AG09309 (cell line): ENCODE measurements at regions not wholly inside any gene's neighbourhood (a gene's known extent, or its start where the extent isn't known, plus 50 kb on each side); places are given as distances from the start of the nearest gene placed in this dataset.

ENCODE experiments used
- DNase-seq: peaks from one replicate; pipeline ENCODE4 v3.0.0-alpha.2; 2010; ENCODE audit warnings: low read depth
- H3K4me3 ChIP-seq: 2 replicates; pipeline ENCODE4 v1.5.1; 2011; ENCODE audit warnings: mild to moderate bottlenecking, low read depth, low read length, moderate library complexity; ENCODE audit not compliant: control insufficient read depth
- TF ChIP-seq, protein P1 (sequence below): IDR thresholded peaks from 2 replicates; pipeline ENCODE4 v1.5.1; 2011; ENCODE audit warnings: mild to moderate bottlenecking, low read depth, low read length, inconsistent platforms; ENCODE audit not compliant: insufficient read depth, control insufficient read depth; ENCODE audit errors: missing control alignments

- TF ChIP-seq, protein P1, sequence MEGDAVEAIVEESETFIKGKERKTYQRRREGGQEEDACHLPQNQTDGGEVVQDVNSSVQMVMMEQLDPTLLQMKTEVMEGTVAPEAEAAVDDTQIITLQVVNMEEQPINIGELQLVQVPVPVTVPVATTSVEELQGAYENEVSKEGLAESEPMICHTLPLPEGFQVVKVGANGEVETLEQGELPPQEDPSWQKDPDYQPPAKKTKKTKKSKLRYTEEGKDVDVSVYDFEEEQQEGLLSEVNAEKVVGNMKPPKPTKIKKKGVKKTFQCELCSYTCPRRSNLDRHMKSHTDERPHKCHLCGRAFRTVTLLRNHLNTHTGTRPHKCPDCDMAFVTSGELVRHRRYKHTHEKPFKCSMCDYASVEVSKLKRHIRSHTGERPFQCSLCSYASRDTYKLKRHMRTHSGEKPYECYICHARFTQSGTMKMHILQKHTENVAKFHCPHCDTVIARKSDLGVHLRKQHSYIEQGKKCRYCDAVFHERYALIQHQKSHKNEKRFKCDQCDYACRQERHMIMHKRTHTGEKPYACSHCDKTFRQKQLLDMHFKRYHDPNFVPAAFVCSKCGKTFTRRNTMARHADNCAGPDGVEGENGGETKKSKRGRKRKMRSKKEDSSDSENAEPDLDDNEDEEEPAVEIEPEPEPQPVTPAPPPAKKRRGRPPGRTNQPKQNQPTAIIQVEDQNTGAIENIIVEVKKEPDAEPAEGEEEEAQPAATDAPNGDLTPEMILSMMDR, result no peak
Measured at GRCh38 chr5:54897001-54897400, 88.4 kb downstream of the ESM1 start.

DNA sequence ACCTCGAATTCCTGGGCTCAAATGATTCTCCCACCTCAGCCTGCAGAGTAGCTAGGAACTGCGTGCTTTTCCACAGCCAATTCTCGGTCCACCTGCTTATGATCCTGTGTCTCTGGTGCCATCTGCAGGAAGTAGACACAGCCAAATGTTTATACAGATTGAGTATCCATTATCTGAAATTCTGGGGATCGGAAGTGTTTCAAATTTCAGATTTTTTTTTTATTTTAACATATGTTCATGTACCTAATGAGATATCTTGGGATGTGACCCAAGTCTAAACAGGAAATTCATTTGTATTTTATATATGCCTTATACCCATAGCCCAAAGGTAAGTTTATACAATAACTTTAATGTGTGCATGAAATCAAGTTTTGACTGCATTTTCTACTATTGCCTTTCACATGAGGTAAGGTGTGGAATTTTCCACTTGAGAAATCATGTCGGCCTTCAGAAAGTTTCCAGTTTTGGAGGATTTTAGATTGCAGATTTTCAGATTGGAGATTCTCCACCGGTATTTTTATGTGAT, 89.5 kb downstream of the ESM1 start:
- H3K4me3 ChIP-seq, result no peak overlapping the region
- peak; percentile 25 for DNase-seq
- TF ChIP-seq, protein P1, result peak; percentile 76

More at GRCh38 chr5:54897001-54897400, 88.4 kb downstream of the ESM1 start:
- H3K4me3 ChIP-seq, result no peak overlapping the region
- DNase-seq, result no peak

DNA sequence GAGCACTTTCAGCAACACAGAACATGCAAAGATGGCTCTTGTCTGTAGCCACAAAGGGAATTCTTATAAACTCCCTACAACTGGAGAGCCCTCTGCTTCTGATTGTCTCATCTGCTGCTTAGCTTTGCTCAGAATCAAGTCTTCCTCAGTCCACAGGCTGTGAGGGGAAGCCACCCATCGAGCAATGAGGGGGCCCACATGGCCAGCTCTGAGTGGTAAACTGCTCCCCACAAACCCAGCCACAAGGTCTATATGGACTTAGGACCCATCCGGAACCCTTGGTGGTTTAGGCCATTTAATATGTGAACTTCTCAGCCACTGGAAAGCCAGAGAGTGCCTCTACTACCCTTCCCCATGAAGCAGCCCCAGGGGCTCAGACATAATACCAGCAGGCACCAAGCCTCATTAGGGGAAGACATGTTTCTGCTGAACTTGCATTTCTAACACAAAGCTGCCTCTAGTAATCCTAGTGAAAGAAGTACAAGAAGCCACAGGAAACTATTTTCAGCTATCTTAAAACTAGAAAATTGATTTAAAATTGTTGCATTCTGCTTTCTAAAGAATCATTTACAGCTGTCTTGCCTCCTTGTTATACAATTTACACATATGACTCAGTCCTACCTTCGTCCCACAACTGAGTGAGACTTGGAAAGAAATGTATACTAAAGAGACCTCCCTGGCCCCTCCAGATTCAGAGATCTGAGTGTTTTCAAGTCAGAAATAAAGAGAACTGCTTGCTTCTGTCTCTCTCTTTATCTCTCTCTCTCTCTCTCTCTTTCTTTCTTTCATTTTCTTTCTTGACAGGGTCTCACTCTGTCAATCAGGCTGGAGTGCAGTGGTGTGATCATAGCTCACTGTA, 90.2 kb downstream of the ESM1 start:
- DNase-seq, result no peak
- H3K4me3 ChIP-seq, result no peak overlapping the region
- TF ChIP-seq, protein P1, result no peak

DNA sequence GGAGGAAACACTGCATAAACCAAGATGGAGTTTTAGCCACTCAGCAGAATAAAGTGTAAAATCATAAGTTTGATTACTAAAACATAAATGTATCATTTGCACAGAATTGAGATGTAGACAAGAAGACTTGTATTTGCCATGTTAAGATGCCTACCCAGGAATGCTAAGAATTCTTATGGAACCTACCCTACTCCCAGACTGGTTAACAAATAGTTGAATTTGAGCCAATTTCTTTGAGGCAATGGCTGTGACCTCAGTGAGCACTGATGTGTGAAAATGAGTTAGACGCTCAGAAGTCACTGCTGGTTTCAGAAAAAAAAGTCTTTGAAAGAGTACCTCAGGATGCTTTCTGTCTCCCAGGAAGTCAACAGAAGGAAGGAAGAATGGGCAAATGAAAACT, 95.6 kb downstream of the ESM1 start:
- no peak overlapping the region for H3K4me3 ChIP-seq
- DNase-seq, result peak; percentile 76
- TF ChIP-seq, protein P1, result no peak

DNA sequence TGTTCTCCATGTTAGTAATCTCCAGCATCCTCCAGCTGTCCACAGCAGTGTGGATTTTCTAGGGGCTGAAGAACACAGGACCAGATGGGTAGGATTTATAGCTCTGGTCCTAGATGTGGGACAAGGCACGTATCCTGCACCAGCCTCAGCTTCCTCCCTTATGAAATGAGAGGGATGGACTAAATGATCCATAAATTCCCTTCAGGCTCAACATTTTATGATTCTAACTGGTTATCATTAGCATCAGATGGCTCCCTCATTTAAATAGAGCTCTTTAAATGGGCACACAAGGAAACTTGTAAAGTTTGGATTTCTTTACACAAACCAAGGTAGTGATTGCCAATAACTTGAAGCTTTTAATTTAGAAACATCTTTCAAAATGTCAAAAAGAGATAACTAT, 97.7 kb downstream of the ESM1 start:
- H3K4me3 ChIP-seq, result no peak overlapping the region
- no peak for DNase-seq
- TF ChIP-seq, protein P1, result no peak

DNA sequence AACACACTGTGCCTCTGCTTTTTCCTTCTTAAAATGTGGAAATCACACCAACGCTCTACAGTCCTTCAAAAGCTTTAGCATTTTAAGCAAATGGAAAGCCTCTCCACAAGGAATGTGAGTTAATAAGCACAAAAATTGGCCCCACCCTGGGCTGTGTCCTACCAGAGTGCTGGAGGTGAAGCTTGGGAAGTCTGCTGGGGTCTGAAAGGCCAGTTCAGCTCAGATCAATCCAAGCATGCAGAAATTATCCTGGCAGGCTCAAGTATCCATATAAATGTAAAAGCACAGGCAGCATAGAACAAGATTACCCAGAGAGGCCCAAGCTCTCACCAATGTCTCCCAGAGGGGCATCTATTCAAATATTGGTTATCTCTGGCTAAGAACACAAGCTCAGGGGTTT, 98.5 kb downstream of the ESM1 start:
- no peak overlapping the region for H3K4me3 ChIP-seq

More for the DNA sequence above, 98.5 kb downstream of the ESM1 start:
- TF ChIP-seq, protein P1, result no peak
- DNase-seq, result no peak
